Activated CD8-positive, alpha-beta memory T cell treated with anti-CD3 and anti-CD28 coated beads for 48 hours (primary cell): ENCODE measurements at regions not wholly inside any gene's neighbourhood (a gene's known extent, or its start where the extent isn't known, plus 50 kb on each side); places are given as distances from the start of the nearest gene placed in this dataset.
"Not testable (repeated sequence)": the region's sequence is repeated elsewhere in the genome, so short reads cannot be mapped to it uniquely, and the experiment has no call there.

Source experiments
- DNase-seq, 3 experiments: peaks; one replicate each; pipeline ENCODE4 v3.0.0-alpha.2; 2020; ENCODE audit warnings: low read depth in 2 of 3, low spot score in 2 of 3

DNA sequence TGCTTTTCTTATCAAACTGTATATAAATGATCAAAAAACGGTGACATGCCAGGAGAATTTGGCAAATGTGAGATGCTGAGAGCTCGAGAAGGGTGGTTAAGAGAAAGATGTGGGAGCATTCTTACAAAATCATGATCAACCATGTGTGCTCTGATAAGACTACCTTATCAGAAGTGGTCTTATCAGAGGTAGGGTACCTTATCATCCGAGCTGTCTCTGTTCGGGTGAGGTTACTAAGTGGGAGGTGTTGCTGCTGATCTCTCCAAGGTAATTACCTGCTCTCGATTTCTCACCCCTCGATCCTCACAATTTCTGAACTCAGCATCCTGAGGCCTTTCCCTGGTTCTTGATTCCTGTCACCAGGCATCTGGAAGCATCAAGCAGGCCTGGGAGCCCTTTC, 813.0 kb upstream of the ID2 start:
- DNase-seq, result no peak

GRCh38 chr2:7876445-7876844, 805.4 kb upstream of the ID2 start:
- DNase-seq, result not testable (repeated sequence)

- DNase-seq, result not testable (repeated sequence)
Measured at GRCh38 chr2:7878266-7878665, 803.6 kb upstream of the ID2 start.

GRCh38 chr2:7878786-7879482, 802.9 kb upstream of the ID2 start:
- no peak for DNase-seq

GRCh38 chr2:7879483-7879835, 802.4 kb upstream of the ID2 start:
- DNase-seq, result no peak

DNA sequence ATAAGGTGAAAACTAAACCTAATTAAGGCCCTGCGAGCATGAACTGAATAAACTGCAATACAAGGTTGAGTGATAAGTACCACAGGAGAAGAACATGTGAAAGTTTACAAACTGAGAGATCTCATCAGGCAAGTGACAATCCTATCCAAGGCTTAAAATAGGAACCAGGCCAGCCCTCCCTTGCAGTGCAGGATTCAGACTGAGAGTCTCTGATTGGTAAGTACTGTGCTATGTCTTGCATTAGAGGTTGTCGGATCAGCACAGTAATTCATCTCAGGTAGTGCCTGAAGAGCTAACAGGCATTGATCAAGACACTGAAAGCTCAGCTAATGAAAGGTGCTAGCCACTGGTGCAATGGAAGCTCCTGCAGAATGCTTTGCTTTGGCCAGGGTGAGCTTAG, 801.7 kb upstream of the ID2 start:
- no peak for DNase-seq

- no peak for DNase-seq
Measured at GRCh38 chr2:7880566-7880965, 801.3 kb upstream of the ID2 start.

GRCh38 chr2:7881063-7881462, 800.8 kb upstream of the ID2 start:
- no peak for DNase-seq

GRCh38 chr2:7881466-7881865, 800.4 kb upstream of the ID2 start:
- DNase-seq, result no peak

- no peak for DNase-seq
Measured at GRCh38 chr2:7882296-7882695, 799.6 kb upstream of the ID2 start.

- no peak for DNase-seq
Measured at GRCh38 chr2:7884338-7884737, 797.5 kb upstream of the ID2 start.

- no peak for DNase-seq
Measured at GRCh38 chr2:7886666-7887065, 795.2 kb upstream of the ID2 start.

- DNase-seq, result no peak
Measured at GRCh38 chr2:7887441-7887840, 794.4 kb upstream of the ID2 start.

GRCh38 chr2:7888876-7889275, 793.0 kb upstream of the ID2 start:
- no peak for DNase-seq

DNA sequence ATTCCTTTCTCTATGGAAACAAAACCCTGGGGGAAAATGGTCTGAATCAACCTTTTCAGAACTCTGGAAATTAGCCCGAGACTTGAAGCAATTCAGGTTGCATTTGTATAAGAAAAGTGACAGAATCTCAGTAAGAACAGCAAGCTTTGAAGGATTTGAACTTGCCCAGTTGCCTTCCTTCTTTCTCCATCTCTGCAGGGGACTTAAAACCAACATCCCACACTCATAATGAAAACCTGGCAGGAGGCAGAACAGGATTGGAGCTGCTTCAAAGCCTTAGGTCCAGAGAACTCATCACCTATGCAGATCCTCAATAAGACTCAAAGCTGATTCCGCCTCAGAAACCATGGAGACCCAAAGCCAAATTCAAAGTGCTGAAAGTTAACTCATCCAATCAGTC, 790.5 kb upstream of the ID2 start:
- DNase-seq, result no peak

GRCh38 chr2:7895289-7895688, 786.6 kb upstream of the ID2 start:
- no peak for DNase-seq

- DNase-seq, result no peak
Measured at GRCh38 chr2:7896940-7897487, 784.8 kb upstream of the ID2 start.

DNA sequence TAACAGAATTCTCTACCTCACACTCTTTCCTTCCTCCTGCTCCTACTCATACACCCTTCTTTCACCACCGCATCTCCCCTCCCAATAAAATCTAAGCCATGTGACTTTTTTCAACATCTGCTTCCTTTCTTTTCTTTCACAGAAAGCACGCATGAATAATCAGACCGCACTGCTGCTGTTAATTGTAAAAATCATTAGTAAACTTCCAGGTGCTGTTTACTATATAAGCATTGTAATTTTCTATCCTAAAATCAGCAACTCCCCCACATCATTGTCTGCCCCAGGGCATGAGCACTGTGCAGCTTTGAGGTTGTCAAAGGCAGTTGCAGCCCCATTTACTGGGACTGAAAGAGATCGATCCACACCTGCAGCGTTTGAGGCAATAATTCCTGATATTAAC, 782.6 kb upstream of the ID2 start:
- no peak for DNase-seq

DNA sequence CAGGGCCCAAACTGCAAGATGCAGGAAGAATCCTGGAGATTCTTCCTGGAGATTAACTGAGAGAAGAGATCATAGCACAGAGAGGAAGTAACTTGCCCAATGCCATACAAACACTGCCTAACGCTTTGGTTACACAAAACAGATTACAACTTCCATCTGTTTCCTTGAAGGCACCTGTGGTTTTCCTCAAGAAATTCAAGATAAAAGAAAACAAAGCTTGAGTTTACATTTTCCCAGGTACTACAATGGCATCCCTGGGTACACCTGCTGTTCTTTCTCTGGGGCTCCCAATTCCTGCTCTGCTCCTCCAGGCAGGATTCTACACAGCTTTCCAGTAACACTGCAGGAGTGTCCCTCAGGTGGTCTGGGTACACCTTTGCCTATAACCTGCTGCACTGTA, 781.9 kb upstream of the ID2 start:
- DNase-seq, result no peak

DNA sequence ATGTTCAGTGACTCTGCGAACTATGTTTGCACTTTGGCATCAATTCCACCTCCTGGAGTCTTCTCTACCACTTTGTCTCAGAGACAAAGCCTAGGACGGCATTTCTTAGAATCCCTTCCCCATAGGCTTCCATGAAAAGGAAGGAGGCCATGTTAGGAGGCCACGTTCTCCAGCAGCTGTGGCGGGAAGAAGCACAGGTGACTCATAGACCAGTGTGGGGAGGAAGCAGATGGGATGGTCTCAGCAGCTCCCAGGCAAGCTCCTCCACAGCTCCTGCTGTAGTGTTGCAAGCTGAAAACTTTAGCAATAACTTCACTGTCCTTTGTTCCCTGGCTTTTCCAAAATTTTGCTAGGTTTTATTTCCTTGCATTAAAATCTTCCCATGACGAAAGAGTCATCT, 781.3 kb upstream of the ID2 start:
- DNase-seq, result no peak

DNA sequence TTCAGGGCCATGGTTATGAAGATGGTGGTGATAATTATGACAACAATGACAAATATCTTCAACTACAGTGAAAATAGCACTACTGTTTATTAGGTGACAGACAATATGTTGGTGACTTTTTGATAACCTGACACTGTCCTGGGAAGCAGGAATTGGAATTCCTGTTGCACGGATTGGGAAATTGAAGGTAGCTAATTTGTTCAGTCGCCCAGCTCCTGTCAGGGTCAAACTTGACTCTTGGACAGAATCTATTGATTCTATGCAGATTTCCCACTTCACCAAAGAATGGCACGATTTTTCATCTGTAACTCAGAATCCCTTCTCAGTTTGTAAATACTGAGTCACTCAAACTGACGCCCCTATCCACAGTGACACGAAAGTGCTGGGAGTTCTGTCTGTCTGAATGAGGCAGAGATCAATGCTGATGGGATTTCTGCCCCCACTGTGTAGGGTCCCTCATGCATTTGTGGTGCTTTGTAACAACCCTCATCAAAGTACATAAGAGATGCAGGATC, 779.5 kb upstream of the ID2 start:
- DNase-seq, result no peak

- no peak for DNase-seq
Measured at GRCh38 chr2:7904319-7904718, 777.5 kb upstream of the ID2 start.

GRCh38 chr2:7905756-7906155, 776.1 kb upstream of the ID2 start:
- DNase-seq, result no peak
